Suppressor macrophage treated with lipopolysaccharide for 1 hour (primary cell): ENCODE measurements at regions not wholly inside any gene's neighbourhood (a gene's known extent, or its start where the extent isn't known, plus 50 kb on each side); places are given as distances from the start of the nearest gene placed in this dataset.

ENCODE experiments used
- DNase-seq, 3 donors: peaks; one replicate each; pipeline ENCODE4 v3.0.0-alpha.2; 2020 to 2022

DNA sequence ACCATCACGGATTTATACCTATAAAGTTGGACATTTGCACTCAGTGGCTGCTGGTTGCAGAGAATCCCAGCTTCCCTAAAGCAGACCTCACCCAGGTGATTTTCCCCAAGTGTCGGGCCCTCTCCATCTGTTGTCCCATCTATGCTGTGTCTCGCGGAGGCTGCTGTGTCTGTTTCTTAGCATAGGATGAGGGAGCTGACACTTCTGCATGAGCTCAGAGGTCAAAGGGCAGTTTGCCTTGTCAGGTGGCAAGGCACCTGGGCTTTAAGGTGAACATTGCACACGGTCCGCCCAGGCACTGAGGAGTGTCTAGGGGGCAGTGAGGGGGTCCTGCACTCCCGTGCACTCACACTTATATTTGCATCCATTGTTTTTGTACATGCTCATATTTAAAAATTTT, 151.6 kb downstream of the ZIC5 start:
- DNase-seq: no peak

DNA sequence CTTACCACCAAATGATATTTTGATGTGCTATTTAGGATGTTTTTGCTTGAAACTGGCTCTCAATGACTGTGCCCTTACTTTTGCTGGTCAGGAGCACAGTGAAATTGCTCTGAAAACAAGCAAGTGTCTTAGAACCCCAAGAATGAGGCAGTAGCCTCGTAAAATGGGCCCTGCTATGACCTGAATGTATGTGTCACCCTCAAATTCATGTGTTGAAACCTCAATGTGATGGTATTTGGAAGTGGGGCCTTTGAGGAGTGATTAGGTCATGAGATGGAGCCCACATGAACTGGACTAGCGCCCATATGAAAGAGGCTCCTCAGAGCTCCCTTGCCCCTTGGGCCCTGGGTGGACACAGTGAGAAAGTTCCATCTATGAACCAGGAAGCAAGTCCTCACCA, 155.2 kb downstream of the ZIC5 start:
- DNase-seq: no peak

DNA sequence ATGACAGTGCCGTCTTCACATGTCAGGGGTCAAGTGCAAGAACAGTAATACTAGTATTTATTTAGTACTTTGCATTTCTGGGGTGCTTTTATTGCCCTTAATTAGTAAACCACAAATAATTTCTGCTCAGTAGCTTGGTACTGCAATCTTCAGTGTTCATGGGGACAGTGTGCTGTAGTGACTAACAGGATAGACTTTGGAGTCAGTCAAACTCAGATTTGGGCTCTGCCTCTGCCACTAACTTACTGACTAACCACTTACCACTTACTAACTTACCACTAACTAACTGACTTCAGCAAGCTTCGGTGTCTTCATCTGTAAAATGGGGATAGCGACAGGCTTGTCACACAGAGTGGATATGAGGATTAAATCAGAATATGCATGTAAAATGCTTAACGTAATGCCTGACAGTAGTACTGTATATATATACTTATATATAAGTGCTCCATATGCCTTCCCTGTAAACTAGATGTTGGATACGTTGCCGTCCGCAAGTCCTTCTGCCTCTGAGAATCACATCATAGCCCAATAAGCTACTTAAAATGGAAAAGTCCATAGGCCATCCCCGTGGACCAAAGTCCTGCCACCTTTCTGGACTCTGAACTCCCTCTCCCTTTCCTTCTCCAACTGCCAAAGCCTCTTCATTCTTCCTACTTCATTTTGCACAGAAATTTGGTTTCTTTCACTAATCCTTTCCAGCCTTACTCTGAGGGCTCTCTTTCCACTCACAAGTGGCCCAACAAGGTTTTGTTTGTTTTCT, 158.1 kb downstream of the ZIC5 start:
- no peak for DNase-seq

DNA sequence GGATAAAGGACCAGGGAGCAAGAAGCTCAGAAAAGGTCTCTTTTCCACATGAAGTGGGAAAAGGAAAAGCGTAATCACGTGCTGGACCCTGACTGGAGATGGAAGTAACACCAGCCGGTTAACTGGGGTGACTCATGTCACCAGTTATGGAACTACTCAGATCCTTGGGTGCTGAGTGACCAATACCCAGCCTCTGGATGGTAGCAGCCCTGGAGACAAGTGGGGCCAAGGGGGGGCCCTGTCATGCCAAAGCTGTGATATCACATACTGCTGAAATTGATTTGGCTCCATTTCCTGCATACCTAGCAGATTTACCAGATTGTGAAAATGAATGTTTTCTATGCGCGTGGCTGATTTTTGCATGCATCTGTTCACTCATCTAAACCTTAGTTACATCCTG, 158.9 kb downstream of the ZIC5 start:
- no peak for DNase-seq

DNA sequence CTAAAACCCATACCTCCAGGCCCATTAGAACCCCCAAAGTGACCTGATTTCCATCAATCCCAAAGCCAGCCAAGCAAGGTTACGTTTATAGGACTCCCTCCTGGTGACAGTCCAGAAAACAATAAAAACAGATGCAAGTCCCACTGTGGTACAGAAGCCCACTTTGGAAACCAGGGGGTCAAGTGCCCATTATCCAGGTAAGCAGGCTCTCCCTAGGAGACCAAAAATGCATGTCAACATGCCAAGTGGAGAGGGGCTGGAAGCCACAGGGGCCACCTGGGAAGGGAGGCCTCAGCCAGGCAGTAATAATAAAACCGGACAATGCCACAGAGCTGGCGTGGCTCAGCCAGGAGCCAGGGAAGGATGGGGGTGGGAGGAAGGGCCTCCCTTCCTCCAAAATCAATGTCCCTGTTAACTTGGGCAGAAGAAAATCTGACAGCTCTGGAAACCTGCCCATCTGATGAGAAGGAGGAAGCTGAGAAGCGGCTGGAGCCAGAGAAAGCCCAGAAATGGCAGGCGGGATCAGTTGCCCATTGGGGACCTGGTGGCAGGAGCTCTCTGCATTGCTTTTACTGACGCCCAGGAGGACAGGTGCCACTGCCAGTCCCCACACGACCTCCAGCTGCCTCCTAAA, 160.4 kb downstream of the ZIC5 start:
- no peak for DNase-seq

DNA sequence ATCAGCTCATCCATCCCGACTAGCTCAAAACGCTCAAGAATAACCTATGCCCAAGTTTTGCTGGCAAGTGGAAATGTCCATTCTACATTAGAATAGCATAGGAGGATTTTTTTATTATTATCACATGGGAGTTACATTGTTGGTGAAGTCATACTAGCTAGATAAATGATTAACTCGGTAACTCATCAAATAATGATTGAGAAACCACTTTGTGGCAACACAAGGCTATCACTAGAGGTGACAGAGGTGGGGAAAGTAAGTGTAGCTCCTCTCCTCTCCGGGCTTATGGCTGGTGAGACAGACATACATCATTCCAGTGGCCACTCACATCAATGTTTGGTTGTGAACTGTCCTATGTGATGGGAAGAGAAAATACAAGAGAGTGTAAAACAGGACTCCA, 161.6 kb downstream of the ZIC5 start:
- DNase-seq: no peak

DNA sequence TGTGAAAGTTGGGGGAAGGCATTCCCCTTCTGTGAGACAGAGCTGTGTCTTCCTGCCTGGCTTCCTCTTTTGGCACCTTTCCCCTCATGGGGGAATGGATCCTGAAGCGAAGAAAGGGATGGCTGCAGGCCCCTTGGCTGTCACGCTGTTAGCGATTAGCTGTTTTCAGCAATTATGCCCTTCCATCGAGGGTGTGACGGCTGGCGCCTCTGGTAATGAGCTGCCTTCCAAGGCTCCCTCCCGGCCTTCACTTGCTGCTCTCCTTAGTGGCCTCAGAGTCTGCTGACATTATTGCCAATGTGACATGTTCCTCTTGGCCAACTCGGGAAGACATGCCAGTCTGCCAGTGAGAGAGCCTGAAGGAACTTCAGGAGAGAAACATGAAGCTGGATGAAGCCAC, 162.1 kb downstream of the ZIC5 start:
- no peak for DNase-seq

DNA sequence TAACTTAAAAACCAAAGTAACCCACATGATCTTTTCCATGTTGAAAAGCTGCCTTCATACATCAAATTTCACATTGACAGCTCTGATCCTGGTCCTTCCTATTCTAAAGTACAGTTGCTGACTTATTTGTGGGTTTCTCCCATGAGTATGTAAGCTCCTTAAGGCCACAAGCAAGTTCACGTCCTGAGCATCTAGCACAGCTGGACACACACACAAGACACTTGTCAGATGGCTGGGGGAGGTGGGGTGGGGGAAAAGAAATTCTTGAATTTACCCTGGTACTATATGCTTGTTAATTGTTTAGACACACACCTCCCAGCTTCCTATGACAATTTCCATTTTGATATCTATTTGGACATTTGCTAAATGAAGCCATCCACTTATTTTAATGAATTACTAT, 162.8 kb downstream of the ZIC5 start:
- DNase-seq: no peak

DNA sequence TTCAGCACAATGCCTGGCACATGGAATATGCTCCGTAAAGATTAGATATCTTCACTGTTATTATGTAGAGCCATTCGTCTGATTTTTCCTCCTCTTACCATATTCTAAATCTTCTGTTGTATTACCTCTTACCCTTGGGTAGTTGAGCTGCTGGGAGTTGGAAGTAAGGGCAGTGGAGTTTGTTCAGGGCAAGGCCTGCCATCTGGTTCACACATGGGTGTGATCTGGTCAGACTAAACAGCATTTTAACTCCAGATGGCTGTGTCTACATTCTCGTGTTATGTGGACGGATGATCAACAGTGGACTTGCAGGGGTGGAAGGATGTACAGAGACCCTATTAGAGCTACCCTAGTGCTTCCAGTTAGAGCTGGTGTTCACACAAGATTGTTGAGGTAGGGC, 164.9 kb downstream of the ZIC5 start:
- no peak for DNase-seq

DNA sequence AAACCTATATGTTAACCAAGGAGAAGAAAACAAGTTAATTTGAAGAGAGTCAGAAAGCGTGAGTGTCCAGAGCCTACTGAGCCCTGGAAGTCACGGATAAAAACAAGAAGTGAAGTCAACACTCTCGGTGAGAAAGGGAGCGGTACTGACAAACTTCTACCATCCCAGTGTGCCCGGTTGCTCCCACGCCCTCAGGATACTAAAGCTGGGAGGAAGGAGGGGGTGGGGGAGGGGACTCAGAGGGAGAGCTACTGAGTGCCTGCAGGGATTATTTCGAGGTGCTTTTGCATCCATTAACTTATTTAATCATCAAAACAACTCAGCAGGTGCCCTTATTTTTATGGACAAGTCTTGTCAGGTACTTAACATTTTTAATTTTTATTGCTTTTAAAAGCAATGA, 166.2 kb downstream of the ZIC5 start:
- no peak for DNase-seq

DNA sequence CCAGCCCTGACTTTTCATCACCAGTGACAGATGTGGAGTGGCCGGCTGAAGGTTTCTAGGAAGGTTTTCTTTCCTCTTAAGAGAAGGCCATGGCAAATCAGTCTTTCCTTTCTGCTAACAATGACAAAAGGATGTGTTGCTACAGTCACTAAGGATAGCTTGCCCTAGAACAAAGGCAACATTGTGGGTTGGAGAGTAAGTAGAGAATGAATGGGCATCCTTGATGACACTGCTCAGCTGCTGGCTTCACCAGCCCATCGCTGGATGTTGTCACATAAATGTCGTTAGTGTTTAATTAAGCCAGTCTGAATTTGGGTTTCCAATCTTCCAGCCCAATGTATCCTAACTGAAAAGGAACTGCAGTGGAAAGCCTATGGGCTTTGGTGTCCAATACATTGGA, 168.4 kb downstream of the ZIC5 start:
- no peak for DNase-seq

DNA sequence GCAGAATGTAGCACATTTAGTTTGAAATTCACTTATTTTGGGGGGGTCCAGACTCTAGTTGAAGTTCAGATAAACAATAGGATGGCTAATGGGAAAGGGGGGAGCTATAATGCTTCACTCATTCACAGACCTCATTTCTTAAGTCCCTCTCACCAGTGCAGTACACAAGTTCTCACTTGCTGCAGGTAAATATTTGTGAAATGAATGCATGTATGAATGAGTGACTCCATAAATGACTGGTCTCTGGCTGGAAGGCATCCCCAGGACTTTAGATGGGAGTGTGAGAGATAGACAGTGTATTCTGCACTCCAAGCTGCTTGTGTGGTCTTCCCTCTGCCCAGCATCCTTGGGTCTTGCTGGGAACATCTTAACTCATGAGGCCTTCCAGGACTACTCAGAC, 169.2 kb downstream of the ZIC5 start:
- DNase-seq: no peak

DNA sequence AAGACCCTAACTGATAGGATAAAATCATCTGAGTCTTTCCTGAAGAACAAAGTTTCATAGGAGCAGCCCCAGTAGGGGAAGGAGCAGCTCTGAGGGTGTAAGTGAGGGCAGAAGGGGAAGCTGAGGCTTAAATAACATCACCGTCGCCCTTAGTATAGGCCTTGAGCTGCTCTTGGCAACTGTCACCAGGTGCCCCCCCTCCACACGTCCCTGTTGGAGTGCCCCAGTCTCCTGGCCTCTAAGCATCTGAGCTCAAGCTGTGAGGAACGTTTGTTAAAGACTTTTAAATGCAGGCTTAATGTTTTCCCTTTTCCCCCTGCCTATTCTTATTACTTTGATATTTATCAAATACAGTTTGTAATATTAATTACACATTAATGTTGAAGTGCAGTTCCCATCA, 170.6 kb downstream of the ZIC5 start:
- no peak for DNase-seq

DNA sequence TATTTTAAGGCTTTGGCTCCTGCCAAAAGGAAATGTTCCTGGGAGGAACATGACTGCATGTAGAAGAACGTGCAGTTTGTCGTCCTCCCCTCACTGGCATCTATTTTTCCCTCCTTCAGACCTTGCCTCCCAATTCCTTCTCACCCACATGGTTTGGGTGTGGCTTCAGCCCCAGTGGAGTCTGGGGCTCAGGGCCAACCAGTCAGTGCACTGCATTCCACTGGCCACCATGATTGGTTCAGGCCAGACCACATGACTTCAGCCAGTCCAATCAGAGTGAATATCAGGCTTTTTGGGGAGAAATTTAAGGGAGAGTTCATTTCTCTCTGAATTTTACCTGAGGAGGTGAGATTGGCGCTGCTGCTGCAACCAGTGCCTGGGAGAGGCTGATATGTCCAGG, 171.6 kb downstream of the ZIC5 start:
- DNase-seq: no peak

DNA sequence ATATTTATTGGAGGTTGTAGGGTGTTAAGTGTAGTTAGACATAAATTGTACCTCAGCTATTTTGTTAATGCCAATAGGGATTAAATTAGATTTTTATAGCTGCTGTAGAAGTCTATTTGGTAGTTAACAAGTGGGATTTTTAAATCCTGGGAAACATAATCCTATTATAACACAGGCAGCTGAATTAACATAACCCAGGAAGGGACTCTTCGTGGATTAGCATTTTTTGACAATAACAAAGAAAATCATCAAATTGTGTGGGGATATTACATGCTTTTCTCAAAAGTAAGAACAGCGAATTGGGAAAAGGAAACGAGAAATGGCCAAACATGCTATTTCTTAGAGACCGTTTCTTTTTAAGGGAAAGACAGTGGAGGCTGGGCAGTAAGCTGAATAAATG, 172.8 kb downstream of the ZIC5 start:
- no peak for DNase-seq

DNA sequence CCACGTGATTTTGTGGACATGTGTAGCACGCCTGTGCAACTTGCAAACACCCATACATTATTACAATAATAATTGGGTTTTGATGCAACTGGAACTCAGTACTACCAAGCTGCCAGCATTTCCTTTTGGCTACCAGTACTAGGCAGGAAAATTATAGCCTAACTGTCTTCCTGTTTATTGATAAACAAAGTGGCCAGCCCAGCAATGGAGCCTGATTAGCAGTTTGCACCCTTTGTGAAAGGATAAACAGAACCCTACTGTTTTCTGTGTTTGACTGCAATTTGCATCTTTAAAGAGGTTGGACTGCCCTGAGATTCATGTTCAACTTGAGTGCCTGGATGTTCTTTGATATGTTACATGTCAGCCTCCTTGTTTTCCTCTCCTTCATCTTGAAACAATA, 173.9 kb downstream of the ZIC5 start:
- DNase-seq: no peak

DNA sequence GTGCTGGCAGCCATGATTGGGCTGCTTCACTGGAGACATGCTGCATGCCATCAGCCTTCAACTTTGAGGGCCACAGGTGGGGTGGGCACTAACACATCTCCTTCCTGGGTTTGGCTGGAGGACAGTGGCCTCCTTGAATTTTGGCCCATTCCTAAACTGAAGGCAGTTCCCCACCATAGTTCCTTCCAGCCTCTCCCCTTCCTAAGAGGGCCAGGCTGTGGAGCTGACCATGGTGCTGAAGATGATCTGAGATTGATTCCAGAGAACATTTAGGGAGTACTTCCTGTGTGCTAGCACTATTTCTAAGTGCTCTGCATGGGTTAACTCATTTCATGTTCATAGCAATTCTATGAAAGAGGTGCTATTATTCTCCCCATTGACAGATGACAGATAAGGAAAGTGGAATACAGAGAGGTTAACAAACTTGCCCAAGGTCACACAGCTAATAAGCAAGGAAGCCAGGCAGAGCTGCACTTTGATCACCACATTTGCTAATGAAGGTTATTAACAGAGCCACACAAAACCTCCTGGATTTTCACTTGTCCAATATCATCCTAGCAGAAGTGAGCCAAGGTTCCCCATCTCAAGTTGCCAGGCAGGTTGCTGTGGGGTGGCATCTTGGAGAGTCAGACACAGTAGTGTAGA, 175.3 kb downstream of the ZIC5 start:
- DNase-seq: peak in 2 of 3 donors; percentile 49 to 53

DNA sequence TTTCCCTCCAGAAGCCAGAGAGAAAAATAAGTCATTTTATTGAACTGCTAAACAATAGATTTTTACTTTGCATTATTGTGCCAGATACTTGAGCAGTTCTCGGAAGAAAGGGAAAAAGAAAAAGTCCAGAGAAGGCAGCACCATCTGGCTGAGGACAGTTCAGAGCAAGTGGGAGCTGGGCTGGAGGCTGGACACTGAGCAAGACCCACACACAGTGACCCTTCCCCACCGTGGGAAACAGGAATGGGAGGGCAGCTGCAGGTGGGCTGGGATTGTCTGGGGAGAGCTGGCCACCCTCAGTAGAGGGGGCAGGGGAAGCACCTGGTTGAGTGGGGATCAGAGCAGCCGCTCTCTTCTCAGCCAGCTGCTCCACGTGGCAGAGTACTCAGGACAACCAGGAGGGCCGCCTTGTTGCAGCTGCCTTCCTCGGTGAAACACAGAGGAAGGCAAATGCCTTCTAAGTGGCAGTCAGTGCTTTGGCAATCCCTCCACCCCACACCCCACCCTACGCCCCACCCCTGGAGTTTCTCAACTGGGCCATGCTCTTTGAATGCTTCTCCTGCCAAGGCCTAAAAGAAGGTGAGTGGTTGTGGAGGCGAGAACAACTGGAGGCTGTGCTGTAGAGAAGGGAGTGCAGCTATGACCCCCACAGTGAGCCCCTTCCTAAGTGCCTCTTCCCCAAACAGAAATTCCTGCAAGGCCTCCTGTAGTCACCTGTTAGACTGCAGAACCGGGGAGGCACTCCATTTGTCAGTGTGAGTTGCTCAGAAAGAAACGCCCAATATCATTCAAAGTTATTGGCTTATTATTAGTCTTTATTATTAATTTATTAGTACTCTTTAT, 179.3 kb downstream of the ZIC5 start:
- DNase-seq: no peak

DNA sequence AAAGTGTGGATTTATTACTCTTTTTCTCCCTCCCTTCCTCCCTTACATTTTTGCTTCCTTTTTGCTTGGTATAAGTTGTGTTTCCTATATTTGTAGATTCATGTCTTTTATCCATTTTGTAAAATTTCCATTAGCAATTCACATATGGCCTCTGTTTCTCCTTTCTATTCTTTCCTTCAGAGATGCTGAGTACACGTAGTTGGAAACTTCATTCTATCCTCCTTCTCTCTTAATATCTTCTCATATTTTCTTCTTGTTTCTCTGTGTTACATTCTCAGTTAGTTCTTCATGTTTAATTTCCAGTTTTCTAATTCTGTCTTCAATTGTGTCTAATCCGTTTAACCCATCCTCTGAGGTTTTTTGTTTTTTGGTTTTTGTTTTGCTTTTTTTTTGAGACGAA, 188.9 kb downstream of the ZIC5 start:
- DNase-seq: no peak

DNA sequence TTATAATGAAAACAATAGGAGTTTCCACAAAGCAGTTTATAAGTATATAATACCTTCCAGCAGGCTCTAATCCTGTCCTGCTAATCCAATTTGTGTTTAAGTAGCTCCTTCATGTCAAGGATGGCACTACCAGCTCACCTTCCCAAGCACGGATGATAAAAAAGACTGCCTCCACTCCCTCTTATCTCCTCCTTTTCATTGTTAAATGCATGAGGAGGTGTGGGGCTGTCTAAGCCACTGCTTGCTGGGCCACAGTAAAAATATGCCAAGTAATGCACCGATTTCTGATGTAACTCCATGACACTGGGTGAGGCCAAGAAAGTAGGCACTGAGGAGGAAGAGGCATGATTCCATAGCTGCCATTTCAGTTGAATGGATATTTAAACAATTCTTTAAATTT, 193.1 kb downstream of the ZIC5 start:
- DNase-seq: no peak

DNA sequence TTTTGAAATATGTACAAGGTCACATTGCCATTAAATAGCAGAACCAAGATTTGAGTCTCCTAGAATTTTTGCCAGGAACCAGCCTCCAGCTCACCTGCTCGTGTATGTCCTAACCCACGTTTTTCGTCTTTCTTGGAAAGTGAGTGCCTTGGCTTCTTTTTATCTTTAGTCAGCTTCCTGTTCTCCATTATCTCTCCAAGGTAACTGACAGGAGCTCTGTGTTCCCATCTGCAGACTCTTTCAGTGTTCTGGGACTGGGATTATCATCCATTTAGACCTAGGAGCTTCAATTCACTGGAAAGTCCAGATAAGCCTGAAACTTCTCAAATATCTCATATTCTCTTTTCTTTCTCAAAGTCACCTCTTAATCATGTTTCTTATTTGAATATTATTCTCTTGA, 193.7 kb downstream of the ZIC5 start:
- DNase-seq: no peak

DNA sequence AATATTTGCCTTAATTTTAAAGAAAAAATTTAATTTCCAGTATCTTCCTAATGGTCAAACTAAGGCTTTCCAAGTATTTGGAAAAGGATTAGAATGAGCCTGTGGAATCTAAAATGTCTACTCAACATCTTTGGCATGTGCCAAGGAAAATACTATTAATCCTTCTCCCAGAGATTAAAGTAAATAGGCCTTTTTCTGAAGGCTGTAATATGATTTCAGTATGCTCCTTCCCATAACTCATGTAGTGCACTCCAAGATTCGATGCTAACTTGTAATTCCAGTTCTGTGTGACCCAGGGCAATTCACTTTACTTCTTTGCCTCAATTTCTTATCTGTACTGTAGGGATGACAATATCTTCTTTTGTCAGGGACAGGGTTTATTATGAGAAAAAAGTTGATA, 196.9 kb downstream of the ZIC5 start:
- no peak for DNase-seq

DNA sequence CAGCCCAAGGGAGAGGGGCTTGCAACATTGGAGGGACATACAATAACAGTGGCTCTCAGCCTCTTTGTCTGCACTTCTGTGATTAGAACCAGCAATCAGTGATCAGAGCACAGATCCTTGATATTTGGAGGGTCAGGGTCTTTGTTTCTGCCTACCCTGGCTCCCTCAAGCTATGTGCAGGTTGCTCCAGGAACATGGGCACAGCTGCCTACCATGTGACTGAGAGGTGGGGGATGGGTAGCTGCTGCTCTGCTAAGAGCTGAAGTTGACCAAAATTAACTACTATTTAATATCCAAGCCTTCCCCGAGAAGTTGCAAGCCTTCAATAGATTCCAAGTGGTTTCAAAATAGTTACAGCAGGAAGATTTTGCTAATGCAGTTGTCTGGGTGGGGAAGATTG, 202.6 kb downstream of the ZIC5 start:
- no peak for DNase-seq

DNA sequence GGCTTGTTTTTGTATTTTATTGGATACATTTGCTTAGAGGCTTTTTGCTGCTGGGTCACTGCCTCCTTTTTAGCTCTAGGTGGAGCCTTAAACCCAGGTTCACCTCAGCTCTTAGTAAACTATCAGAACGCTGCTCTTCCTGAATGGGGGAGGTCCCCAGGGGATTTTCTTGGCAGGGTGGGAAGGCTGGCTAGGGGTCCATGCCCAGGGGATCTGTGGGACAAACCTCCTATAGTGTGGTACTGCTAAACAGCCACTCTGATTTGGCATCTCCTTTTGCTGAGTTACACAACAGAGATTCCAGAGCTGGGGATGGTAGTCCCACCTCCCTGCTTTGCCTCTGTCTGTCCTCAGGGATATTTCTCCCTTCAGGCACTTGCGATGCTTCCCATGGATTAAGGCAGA, 204.9 kb downstream of the ZIC5 start:
- no peak for DNase-seq
